HG03159 (cell line): ENCODE measurements at regions not wholly inside any gene's neighbourhood (a gene's known extent, or its start where the extent isn't known, plus 50 kb on each side); places are given as distances from the start of the nearest gene placed in this dataset.

Source experiments
- ATAC-seq: cut with Tn5 transposase; IDR thresholded peaks from one replicate; pipeline ENCODE4 v1.9.1; 2021; ENCODE audit warnings: mild to moderate bottlenecking, moderate library complexity; ENCODE audit not compliant: unreplicated experiment

DNA sequence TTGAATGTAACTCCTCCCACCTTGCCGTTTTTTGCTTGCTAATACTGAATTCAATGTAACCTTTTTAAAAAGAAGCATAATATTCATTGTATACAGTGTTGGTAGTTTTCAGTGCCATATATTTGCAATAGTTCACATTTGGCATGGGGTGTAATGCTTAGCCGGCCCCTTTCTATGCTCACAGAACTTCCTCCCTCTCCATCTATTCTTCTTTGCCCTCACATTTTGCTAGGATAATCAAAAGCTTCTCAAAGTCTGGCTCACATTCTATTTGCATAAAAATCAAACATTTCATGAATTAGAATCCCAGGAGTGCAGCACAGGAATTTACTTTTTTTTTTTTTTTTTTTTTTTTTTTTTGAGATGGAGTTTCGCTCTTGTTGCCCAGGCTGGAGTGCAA is 226.3 kb upstream of the MPDZ start:
- no peak for ATAC-seq

DNA sequence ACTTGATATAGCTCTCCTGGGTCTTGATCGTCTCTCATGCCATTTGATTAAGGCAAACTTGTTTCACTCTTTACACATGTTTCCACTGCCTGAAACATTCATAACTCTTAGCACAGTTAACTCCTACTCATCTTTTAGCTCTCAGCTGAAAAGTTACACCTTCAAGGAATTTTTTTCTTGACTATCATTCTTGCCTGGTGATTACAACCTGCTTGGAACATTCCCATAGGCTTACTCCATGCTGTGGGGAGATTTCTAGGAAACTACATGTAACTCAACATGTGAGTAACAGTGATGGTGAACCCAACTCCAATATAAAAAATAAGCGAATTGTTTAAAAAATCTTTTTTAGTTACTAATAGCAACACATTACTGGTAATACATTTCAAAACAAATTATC is 224.1 kb upstream of the MPDZ start:
- ATAC-seq: no peak

DNA sequence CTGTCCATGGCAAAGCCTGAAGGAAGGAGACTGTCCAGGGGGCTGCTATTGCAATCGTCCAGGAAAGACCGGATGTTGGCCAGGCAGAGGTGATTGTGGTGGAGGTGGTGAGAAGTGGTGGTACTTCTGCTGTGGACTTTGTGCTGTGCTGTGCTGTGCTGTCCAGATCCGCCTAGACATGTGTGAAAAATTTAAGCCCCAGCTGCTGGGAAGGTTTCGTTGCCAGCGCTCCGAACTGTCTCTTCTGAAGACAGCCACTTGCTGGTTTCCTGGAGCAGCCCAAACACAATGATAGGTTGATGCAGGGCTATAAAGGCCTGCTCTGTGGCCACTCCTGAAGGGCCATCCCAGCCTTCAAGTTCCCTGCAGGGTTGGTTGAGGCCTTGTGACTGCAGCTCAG is 223.0 kb upstream of the MPDZ start:
- ATAC-seq: no peak

DNA sequence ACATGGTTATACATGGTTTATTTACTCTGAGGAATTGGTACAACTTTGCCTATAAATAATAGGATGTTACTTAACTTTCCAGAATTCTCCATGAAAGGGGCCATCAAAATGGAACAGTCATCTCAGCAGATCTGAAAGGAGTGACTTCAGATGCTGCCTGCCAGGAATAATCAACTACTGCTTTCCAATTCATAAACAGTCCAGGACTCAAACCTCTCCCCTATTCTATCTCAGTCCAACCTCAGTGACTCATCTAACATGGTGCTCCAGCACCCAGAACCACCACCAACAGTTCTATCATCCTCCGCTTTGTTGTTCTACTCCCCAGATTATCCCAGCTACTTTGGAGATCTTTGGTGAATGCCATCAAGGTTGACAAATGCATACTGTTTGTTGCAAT is 221.5 kb upstream of the MPDZ start:
- no peak for ATAC-seq

DNA sequence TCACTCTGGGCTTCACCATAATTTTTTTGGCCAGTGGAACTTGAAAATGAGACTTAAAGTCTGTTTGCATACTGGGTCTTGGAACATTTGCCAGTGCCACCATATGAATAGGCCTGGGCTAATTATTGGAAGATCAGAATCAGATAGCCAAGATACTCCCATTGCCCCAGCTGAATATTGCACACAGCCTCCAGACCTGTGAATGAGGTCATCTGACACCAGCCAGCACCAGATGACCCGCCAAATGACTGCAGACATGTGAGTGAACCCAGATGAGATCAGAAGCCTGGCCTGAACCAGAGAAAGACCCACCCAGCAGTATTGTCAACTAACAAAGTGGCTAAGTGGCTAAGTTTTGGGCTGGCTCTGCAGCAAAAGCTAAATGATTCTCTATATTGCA is 220.5 kb upstream of the MPDZ start:
- no peak for ATAC-seq

DNA sequence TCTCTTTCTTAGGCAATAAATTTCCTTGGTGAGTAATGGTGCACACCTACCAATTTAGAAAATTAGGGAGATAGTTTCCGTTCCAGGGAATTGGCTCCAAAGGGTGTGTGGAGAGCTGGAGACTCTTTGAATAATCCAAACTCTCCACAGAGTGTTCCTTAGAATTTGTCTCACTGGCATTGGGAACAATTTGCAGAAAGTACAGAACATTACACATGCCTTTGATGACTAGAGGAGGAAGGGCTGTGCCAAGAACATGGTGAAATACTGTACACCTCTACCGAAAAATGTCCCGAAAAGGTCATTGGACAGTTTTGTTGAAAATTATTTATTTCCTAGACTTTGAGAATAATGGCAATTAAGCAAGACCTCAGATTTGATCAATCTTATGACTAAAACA is 214.2 kb upstream of the MPDZ start:
- ATAC-seq: no peak

DNA sequence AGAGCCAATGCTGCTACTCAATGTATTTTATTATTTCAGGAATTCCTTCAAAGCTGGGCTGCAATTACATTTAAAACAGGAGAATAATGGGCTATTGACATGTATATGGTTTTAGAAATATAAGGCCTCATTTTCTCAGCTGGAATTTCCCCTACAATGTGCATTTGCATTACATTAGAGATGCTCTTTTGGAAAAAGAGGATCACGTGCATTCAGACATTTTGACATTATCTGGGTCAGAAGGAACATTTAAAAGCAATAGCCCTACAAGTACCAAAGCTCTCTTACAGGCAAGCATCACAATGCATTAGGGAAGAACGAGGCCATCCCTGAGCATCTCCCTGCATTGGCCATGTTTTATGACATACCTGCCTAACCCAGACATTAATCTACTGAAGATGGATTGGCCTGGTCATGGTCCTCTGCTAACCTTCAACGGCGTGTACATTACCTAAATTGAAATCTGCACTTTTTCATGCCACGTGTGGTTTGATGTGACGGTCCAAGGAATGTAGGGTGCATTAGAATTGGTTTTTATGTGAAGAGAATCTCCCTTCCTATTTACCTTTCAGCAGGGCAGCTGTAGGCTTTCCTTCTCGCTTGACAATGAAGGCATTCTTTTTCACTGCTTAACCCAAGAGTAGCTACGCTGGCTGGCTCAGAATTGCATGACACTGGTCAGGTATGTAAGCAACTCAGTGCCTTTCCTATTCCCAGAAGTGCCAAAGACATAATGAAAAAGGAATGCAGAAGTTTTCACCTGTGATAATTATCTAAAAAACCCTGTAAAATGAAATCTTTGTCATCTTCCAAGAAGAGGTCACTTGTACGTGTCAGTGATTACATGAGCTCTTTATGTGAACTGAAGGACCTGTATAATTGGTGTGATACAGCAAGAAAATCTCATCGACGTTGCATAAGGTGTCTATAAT is 212.3 kb upstream of the MPDZ start:
- ATAC-seq: no peak

DNA sequence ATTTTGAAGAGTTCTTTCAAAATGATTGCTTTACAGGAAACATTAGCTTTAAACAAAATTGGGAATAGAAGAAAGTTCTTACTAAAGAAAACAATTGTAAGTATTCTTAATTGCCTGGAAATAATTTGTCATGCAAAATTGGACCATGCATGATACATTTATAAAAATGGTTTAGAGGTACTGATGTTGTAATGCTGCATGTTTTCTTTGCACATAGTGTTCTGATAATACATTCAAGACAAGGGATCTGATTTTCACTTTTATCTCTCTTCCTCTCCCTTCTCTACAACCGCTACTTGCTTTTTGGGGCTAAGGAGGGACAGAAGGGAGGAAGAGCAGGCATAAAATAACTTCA is 211.6 kb upstream of the MPDZ start:
- no peak for ATAC-seq

DNA sequence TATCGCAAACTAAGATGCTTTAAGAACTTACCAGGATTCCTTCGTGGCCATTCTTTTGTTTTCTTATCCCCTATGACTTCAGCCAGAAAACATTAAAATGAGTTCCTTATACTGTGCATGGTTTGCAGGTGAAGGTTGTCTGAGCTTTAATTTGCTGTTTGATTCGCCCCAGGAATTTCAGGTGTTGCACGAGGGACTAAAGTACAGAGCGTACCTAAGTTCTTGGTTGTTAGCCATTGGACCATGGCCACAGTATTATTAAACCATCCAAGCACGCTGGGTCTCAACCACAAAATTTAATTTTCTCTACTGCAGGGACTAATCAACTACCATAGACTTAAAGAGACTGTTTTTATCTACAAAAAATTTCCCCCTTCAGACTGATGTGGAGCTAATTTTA is 208.4 kb upstream of the MPDZ start:
- no peak for ATAC-seq

DNA sequence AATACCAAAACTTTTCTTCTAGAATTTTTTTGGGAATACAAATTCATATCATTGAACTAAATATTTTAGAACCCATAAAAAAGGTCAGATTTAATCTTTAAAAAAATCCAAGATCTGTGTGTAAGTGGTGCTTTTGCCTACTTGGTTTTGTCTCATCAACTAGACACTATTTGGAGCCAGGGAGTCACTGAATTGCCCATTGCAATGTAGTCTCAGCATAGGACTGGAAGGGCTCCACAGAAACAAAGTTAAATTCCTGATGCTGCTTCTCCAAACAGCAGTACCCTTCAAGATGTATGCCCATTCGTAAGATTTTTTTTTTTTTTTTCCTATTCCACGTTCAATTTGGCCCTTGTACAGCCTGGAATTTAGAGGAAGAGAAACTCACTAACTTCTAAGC is 208.0 kb upstream of the MPDZ start:
- no peak for ATAC-seq

DNA sequence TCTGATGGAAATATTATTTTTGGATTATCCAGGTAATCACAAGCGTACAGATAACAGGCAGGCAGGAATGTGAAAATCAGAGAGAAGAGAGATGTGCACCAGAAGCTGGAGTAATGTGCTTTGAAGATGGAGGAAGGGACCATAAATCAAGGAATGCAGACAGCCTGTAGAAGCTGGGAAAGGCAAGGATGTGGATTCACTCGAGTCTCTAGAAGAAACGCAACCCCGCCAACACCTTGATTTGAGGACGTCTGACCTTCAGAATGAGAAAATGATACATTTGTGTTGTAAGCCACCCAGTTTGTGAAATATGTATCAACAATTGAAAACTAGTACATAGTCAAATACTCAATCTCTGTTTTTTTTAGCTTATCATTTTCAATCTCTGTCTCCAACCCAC is 207.6 kb upstream of the MPDZ start:
- ATAC-seq: no peak

DNA sequence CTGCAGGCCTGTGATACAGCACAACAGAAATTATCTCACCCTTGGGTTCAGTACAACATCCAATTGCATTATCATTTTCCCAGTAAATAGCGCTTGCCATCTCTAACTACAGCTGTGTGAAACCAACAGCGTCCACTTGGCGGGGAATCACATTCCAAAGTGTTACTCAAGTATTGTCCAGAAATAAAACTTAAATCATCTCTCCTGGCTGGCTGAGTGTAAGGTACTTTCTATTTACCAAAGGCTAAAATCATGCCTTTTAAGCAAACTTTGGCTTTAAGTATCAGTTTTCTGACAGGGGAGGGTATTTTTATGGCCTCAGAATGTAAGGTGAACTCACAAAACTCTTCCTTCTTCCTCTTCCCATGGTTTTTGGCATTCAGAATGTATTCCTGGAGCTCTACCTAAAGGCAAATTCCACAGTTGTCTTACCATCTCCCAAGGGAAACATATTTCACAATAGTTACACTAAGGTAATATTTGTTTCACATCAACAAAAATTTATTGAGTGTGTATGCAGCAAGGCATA is 205.6 kb upstream of the MPDZ start:
- no peak for ATAC-seq

DNA sequence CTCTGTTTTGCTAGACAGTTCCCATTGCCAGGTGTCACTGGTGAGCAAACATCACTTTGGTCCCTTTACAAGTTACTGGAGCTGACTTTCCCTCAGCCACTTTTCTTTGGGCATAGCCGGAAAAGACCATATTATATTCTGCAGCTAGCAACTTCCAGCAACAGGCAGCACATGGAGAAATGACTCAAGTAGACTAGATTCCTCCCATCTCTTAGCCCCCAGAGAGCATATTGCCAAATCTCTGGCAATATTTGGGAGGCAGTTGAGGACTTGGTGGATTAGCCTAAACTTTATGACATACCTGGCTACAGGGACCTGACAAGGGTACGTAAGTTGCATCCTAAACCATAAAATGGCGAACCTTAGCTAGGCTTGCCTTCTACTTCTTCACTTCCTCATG is 204.7 kb upstream of the MPDZ start:
- no peak for ATAC-seq

DNA sequence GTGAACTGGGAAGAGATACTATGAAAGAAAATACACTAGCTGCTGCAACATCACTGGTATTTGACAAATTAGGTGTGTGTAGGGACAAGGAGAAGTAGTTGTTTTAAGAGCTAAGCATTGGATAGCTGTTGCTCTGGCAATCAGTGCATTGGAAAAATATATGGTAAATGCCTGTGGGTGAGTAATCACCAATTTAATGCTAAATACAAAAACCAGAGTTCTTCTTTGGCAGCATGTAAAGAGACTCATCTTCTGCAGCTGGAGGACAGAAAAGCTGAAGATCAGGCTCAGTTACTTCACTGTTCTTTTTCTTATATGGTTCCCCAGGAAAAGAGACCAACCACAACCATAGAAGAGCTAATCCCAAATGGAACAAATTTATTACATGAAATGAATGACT is 201.8 kb upstream of the MPDZ start:
- no peak for ATAC-seq

DNA sequence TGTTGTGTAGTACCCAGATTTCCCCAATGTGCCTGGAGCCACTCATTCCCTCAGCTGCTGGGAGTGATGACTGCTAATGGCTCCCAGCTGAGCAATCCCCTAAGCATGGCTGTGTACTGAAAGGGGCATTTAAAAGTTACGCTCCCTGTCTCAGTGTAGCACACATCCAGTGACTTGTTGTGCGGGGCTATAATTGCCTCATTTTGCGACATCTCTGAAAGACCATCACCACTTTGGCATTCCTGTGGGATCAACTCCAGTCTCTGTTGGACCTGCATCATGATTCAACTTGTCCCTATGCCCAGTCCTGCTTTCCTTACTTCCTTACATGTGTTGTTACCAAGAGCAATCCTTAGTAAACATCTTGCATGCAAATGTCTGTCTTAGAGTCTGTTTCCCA is 201.2 kb upstream of the MPDZ start:
- no peak for ATAC-seq

DNA sequence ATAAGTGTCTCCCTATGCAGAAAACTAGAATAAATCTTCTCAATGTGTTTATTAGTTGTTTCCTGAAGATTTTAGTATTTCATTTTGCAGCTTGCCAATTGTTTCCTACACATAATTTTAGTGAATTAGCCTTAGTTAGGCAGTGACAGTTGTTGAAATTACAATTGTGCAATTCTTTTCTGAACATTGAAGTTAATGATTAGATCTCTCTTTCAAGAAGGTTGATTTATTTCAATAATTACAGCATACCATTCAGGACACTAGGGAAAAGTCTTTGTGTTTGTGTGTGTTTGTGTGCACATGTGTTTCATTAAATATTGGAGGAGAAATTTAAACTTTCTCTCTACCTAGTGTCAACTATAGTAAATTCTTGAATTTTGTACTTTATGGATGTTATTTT is 199.6 kb upstream of the MPDZ start:
- ATAC-seq: no peak

DNA sequence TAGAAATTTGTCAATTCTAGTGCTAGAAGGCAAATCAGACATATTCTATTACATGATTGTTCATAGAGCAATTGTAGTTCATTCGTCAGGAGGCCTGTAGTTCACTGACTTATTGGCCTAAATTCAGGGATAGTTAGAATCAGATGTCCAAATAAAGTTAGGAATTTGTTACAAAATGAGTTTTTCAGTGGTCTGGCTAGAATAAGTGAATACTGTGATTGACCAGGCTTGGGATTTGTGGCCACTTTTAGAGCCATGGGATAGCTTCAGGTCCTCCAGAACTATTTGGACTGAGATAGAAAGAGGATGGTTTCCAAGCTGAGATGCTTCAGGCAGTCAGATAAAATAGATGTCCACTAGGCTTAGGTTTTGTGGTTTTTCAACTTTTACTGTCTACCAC is 199.1 kb upstream of the MPDZ start:
- ATAC-seq: no peak

DNA sequence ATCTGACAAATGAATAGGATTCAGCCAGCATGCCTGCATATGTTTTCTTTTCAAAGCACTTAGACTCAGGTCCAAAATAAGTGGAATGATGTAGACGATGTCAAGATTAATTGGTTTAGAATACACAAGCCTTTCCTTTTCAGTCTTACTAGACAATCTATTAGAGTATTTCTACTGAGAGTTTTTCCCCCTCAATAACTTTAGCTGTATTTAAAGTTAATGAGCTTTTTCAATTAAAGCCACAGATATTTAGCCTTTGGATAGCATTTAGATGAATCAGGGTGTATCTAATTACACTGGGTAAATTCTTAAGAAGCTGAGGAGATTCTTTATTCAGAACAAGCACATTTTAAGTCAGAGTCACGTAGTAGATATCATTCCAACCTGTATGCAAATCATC is 198.7 kb upstream of the MPDZ start:
- no peak for ATAC-seq

DNA sequence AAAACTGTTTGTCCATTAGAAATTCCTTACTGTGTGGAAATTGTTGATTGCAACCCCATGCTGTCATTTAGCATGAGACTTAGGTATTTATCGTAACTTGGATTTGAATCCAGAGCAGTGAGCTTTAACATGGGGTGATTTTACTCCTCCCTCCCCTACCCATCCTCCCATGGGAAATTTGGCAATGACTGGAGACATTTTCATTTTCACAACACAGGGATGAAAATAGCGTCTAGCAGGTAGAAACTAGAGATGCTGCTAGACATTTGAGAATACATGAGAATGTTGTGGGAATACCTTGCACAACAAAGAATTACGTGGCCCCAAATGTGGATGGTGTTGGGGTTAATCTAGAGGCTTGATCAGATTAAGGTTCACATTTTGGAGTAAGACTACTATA is 191.3 kb upstream of the MPDZ start:
- ATAC-seq: no peak

DNA sequence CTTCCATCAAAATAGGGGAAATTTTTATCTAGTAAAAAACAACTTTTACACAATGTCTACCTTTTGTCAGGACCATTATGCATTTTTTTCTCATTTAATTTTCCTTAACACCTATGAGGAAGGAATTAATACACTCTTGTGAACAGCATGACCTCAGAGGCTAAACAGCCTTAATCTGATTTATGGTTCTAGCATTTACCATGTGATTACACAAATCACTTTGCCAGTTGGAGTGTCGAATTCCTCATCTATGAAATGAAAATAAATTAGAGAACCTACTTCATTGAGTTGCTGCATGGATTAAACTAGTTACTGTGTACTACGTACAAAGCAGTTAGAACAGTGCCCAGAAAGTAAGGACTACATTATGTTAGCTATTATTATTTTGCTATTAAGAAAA is 187.7 kb upstream of the MPDZ start:
- ATAC-seq: no peak

DNA sequence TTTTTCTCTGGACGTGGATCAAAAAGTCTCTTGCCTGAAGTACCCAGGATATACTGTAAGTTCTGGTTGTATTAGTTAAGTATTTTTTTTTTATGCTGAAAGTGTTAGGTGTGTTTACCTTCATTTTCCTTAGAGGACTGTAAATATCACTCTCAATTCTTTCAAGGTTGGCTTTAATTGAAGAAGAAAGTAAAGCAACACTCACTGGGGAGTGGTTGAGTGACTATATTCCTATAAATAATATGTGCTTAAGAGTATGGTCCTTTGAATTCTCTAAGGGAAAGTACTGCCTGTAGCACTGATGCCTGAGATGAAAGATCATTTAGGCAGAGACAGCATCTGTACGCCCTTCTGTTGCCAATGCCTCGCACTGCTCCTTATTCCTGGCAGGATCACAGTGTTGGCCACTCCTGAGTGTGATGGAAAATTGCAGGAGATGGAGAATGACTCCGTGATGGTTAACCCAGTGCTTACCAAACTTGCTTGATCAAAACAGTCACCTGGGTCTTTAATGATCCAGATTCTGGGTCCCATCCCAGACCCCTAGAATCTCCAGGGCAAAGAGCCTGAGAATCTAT is 182.0 kb upstream of the MPDZ start:
- no peak for ATAC-seq

DNA sequence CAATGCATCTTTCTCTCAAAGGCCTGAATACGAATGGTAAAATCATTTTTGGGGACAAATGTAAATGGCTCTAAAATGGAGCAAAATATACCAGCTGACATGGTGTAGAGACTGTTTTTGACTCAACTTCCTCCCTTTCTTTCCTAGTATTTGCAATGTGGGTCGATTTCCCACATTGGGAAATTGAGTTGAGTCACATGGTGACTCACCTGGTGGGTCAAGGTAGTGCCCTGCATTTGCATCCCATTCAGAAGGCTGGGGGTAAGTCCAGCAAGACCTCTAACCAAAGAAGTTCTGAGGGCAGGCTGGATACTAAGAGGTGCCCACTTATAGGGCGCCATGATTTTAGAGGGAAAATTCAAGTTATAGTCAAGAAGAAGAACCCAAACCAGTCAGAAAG is 179.6 kb upstream of the MPDZ start:
- ATAC-seq: no peak

DNA sequence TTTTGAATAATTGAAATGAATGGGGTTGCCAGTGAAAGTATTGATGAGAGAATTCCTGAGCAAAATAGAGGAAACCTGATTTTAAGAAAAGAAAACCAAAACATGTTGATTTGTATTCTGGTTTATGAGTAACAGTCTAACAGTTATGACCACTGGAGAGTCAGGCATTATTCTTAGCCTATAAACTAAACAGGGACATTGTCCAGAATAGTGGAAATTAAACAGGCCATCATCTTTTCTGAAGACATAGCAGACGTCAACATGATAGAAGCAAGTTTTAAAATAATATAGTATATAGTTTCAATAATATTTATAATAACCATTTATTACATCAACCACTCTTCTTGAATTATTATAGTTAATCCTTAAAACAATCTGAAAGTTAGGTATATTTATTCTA is 178.3 kb upstream of the MPDZ start:
- ATAC-seq: no peak
